HEK293T (cell line): ENCODE measurements at regions not wholly inside any gene's neighbourhood (a gene's known extent, or its start where the extent isn't known, plus 50 kb on each side); places are given as distances from the start of the nearest gene placed in this dataset.

Experiments
- HDGF ChIP-seq: fragments of 450-650 bp; IDR thresholded peaks from 2 replicates; pipeline ENCODE4 v1.6.1; 2017; ENCODE audit warnings: antibody characterized with exemption, borderline replicate concordance
- SP1 ChIP-seq: fragments of 450-650 bp; IDR thresholded peaks from 2 replicates; pipeline ENCODE4 v1.6.1; 2017

- TF ChIP-seq HDGF (no peak), SP1 (no peak)
Observed at GRCh38 chr11:95434489-95435057, 203.6 kb upstream of the SESN3 start.
